ENCODE measurements at regions not wholly inside any gene's neighbourhood (a gene's known extent, or its start where the extent isn't known, plus 50 kb on each side); places are given as distances from the start of the nearest gene placed in this dataset.

DNA sequence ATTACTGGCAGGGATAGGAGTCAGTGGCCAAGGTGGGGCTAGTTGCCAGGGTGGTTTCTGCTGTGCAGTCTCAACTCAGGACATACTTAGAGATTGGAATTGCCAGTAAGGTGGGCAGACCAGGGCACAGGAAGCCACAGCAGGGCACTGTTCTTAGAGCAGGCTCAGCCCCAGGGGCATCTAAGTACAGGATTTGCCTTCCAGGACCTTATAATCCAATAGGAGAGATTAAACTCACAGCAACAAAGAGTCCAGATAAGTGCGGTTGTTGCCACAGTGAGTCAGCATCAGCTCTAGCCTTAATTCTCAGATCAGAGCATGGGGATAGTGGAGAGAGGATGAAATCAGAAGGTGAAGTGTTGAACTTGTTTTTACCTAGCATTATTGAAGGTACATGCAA, 265.8 kb upstream of the TRPC7 start:
- ChIA-PET POLR2A (interaction anchor here (1.1 kb wide), 1 partner anchor 8 kb away, joined by 3 read pairs; no protein-coding TSS in a partner anchor), CTCF (interaction anchor here (0.7 kb wide), 1 partner anchor 405 kb away, joined by 4 read pairs; no protein-coding TSS in a partner anchor)
- H3K9me3 ChIP-seq (ENCODE audit: control insufficient read depth, insufficient read depth, low read depth, low read length) = no peaks in the 10 kb centered on the region
- no peak overlapping the region for H3K27ac ChIP-seq (ENCODE audit: extremely low read depth, low read depth, low read length)
- H3K36me3 ChIP-seq (ENCODE audit: control insufficient read depth in 2 of 2, insufficient read depth in 1 of 2, low read length in 2 of 2) = no peaks in the 10 kb centered on the region
- no peak overlapping the region for H3K4me3 ChIP-seq (ENCODE audit: low read depth, low read length)
- H3K4me1 ChIP-seq (ENCODE audit: control insufficient read depth, insufficient read depth, low read length) = no peaks in the 10 kb centered on the region; the same call in 1 of the 2 replicates
- TF ChIP-seq ZNF366 (tag by site-specific recombination; conservative IDR thresholded peaks at IDR 0.05) (no peak), ZBTB11 (tag by site-specific recombination; conservative IDR thresholded peaks at IDR 0.05; ENCODE audit: low read depth) (no peak), ZNF488 (tag by site-specific recombination; IDR thresholded peaks at IDR 0.05) (no peak), GLIS2 (tag by site-specific recombination; IDR thresholded peaks at IDR 0.05) (no peak), ZNF341 (tag by site-specific recombination; IDR thresholded peaks at IDR 0.05; ENCODE audit: low read depth) (no peak), ZNF830 (tag by site-specific recombination; IDR thresholded peaks at IDR 0.05; ENCODE audit: low read depth) (no peak), ZNF692 (tag by site-specific recombination; IDR thresholded peaks at IDR 0.05) (no peak), ZNF175 (tag by site-specific recombination; IDR thresholded peaks at IDR 0.05) (no peak), ZNF280D (tag by site-specific recombination; IDR thresholded peaks at IDR 0.05) (no peak), PRDM6 (tag by site-specific recombination; IDR thresholded peaks at IDR 0.05) (no peak), ZNF18 (tag by site-specific recombination; IDR thresholded peaks at IDR 0.05) (no peak), ZNF677 (tag by site-specific recombination; IDR thresholded peaks at IDR 0.05) (no peak)
- TF ChIP-seq, protein P1, sequence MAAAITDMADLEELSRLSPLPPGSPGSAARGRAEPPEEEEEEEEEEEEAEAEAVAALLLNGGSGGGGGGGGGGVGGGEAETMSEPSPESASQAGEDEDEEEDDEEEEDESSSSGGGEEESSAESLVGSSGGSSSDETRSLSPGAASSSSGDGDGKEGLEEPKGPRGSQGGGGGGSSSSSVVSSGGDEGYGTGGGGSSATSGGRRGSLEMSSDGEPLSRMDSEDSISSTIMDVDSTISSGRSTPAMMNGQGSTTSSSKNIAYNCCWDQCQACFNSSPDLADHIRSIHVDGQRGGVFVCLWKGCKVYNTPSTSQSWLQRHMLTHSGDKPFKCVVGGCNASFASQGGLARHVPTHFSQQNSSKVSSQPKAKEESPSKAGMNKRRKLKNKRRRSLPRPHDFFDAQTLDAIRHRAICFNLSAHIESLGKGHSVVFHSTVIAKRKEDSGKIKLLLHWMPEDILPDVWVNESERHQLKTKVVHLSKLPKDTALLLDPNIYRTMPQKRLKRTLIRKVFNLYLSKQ (tag by site-specific recombination; IDR thresholded peaks at IDR 0.05; ENCODE audit: borderline replicate concordance) = no peak

Data from HEK293 (cell line).